Activated T-helper 1 cell treated with anti-CD3 and anti-CD28 coated beads, Interleukin-2, amount 50 U/mL, for 16 hours (primary cell): ENCODE measurements at regions not wholly inside any gene's neighbourhood (a gene's known extent, or its start where the extent isn't known, plus 50 kb on each side); places are given as distances from the start of the nearest gene placed in this dataset.
"Not testable (repeated sequence)": the region's sequence is repeated elsewhere in the genome, so short reads cannot be mapped to it uniquely, and the experiment has no call there.

Experiments
- DNase-seq, 2 donors: peaks; one replicate each; pipeline ENCODE4 v3.0.0-alpha.2; 2020; ENCODE audit warnings: low read depth in 1 of 2, low spot score in 1 of 2

GRCh38 chr1:101409102-101409501 lies 172.3 kb downstream of the S1PR1 start:
- no peak for DNase-seq

DNA sequence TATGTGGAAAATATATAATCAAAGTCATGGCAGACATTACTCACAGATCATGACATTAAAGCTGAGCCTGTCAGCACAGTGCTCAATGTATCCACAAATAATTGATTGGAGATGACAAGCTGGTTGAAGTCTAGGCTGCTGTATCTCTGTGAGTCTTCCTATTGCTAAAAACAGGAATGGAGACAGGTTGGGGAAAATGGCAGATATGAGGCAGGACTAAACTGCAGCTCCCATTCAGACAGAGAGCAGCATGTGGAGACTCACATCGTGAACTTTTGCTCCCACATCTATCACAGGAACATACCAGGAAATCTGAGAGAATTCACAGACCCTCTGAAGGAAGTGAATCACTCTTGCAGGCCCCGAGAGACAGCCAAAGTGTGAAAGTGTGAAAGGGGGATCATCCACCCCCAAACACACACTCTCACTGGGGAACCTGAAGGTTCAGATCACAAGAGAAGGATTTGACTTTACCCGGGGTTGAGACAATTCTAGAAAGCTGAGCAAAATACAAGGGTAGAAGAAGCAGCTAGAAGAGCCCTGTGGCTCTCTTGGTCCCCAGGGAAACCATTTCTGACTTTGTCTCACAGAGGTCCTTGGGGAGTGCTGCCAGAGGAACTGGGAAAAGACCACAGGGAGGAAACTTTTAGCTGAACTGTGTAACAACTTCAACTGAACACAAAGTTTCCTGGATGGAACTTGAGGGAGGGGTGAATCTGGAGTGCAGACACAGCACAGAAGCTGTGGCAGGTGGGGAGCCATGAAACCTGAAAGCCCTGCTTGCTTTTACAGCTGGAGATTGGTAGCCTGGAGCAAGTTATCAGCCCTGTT lies 173.4 kb downstream of the S1PR1 start:
- no peak for DNase-seq

DNA sequence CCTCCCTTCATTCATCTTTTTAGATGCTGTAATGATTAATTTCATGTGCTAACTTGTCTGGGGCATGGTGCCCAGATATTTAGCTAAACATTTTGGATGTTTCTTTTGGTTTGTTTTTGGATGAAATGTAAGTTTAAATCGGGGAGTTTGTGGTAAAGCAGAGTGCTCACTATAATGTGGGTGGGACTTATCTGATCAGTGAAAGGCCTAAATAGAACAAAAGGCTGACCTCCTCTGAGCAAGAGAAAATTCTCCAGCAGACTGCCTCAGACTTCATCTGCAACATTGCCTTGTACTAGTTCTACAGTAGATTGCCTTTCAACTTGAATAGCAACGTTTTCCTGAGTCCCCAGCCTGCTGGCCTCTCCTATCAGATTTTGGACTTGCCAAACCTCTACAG lies 183.6 kb downstream of the S1PR1 start:
- DNase-seq = no peak

DNA sequence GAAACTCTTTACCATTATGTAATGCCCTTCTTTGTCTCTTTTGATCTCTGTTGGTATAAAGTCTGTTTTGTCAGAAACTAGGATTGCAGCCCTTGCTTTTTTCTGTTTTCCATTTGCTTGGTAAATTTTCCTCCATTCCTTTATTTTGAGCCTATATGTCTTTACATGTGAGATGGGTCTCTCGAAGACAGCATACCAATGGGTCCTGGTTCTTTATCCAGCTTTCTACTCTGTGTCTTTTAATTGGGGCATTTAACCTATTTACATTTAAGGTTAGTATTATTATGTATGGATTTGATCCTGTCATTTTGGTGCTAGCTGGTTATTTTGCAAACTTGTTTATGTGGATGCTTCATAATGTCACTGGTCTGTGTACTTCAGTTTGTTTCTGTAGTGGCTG lies 191.3 kb downstream of the S1PR1 start:
- DNase-seq = not testable (repeated sequence)

DNA sequence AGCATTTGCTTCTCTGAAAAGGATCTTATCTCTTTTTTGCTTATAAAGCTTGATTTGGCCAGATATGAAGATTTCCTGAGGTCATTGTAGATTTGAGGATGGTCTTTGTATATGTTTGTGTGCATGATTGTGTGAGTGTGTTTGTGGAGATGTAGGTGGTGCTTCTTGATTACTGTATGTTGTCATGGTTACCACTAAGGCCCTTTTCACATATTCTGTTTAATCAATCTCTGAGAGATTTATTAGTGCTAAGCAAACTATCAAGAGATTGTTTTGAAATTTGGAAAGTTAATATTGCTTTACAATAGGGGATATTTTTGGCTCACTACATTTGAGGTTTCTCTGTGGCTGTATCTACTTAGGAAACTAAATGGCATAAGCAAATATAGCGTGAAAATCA lies 191.7 kb downstream of the S1PR1 start:
- no peak for DNase-seq

DNA sequence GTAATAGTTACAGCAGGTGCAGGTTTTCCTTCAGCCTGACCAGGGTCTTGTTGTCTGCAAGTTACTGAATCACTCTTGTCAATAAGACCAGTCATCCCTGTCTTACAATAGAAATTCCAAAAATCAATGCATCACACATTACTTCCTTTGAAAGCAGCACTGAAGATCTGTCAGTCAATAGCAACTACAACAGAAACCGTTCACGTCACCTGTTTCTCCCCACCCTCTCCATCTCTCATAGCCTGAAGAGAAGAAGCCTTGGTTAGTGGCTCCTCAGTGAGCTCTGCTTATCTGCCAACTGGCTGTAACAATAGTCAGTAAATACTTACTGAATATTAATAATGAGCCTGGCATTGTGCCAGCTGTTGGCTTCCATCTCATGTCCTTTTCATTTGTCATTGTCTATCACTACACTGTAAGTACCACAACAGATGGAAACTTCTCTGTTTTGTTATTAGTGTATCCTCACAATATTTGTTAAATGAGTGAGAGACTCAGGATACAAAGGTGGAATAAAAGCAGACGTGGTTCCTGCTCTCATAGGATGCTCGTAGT lies 195.2 kb downstream of the S1PR1 start:
- no peak for DNase-seq

DNA sequence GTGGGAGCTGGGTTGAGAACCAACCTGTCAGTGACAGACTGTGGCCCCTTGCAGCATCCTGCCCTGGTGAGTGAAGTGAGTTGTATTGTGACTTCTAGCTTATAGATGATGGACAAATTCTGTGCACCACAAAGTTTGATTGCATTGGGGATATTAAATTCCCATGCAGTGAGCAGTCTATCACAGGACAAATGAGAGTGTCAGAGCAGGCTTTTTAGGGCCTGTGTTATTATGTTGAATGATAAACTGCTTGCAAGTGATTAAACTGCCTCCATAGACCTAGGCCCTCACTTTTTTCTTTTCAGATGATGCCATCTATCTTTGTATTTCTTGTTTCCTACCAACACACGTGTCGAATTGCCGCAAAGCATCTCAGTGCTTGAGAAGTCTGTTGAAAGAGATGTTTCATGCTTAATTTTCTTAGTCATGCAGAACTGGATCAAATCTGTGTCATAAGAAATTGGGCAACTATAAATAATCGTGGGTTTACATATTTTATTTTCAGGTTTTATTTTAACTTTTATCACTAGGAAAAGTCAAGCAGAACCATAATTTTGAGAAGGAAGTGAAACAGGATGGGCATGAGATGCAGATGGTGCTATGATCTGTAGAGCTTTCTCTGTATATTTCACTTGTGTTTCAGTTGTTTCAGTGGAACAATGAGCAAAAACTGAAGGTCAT lies 199.2 kb downstream of the S1PR1 start:
- DNase-seq = no peak

DNA sequence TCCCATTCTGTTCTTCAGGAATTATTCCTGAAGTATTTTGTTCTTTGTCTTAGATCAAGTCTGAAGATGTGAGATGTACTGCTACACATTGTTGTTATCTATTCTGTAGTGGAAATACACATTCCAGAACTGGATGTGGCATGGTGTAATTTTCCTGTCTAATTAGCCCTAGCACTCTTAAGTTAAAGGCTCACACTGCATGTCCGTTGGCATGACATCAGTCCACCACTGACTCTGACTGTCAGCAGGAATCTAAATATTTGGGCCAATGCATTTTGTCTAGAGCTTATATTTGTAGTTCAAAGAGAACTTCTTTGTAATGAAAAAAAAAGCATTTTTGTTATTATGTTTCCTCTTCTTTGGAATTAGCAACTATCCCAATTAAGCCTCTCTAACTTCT lies 201.0 kb downstream of the S1PR1 start:
- no peak for DNase-seq

DNA sequence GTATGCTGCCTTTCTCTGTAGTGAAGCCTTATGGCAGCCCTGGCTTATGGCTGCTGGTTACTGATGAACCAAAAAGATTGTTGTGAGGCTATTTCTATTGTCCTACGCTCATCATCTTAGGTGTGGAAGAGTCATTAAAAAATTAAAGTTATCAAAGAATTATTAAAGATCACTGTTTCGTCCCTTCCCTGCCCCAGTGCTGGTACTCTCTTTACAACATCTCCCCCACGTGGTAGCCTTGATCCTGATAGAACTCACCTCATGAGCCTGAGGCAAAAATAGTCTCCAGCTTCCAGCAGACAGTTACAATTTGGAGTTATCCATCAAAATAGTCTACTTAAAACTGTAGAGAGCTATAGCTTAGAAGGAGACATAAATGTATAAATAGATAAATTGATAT lies 201.5 kb downstream of the S1PR1 start:
- no peak for DNase-seq

GRCh38 chr1:101440485-101440884 lies 203.7 kb downstream of the S1PR1 start:
- DNase-seq = no peak

GRCh38 chr1:101444381-101444780 lies 207.6 kb downstream of the S1PR1 start:
- no peak for DNase-seq

DNA sequence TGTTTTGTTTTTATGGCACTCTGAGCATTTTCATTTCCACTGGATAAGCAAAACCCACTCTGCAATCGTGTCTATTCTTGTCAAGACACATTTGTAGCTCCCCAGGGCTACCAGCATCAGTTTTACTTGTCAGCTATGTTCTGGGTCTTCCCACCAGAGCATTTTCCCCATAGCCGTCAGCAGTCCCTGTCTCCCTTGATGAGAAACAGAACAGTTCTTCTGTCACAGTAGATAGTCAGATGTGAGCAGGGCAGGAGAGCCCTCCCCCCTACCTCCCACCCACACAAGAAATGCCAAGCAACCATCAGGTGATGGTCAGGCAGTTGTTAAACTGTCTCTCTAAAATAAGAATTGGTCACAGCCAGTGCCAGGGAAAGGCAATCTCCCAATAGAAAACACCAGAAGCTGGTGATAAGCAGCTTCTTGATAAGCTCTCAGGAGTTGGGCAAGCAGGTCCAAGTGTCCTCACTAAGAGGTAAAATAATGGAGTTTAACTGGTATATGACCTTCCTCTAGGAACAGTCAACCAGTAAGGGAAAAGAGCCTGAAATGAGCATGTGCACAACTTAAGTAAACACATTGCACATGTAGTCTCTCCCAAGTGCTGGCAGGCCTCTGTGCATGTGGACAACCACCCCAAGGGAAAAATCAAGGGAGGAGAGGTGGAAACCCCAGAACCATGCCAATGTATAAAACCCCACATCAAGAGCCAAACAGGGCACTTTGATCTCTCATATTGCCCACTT lies 208.2 kb downstream of the S1PR1 start:
- no peak for DNase-seq

GRCh38 chr1:101448018-101448417 lies 211.2 kb downstream of the S1PR1 start:
- no peak for DNase-seq

DNA sequence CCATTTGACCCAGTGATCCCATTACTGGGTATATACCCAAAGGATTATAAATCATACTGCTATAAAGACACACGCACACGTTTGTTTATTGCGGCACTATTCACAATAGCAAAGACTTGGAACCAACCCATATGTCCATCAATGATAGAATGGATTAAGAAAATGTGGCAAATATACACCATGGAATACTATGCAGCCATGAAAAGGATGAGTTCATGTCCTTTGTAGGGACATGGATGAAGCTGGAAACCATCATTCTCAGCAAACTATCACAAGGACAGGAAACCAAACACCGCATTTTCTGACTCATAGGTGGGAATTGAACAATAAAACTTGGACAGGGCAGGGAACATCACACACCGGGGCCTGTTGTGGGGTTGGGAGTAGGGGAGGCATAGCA lies 213.9 kb downstream of the S1PR1 start:
- not testable (repeated sequence) for DNase-seq

DNA sequence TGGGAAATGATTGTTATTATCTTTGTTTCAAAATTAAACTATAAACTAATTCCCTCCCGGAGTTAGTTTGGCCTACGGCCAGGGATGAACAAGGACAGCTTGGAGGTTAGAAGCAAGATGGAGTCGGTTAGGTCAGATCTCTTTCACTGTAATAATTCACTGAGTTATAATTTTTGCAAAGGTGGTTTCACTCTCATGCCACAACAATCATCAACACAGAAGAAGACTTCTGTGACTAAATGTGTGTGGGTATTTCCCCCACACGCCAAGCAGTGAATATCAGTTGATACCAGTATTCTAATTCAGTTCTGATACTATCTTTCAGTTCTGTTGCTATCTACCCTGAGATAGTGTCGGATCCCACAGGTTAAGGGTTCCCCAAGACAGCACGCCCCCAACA lies 215.1 kb downstream of the S1PR1 start:
- DNase-seq = no peak

- DNase-seq = no peak
Measured at GRCh38 chr1:101452825-101453224, 216.0 kb downstream of the S1PR1 start.

- DNase-seq = no peak
Measured at GRCh38 chr1:101453844-101454243, 217.0 kb downstream of the S1PR1 start.

DNA sequence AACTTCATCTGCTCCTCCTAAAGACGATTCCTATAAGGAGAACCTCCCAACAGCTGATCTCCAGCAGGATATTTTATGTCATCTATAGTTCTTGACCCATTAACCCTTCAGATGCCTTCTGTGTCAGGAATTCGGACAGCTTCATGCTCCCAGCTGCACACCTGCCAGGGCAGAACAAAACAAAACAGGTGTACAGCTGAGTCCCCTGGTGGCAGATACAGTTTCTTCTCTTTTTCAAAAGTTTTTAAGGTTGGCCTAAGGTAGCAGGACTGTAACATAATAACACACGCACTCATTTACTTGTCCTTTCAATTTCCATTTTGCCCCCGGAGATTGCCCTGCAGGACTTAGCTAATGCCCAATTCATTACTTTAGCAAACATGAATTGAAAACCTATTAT lies 218.3 kb downstream of the S1PR1 start:
- no peak for DNase-seq

GRCh38 chr1:101460739-101461138 lies 223.9 kb downstream of the S1PR1 start:
- no peak for DNase-seq

- no peak for DNase-seq
Measured at GRCh38 chr1:101463195-101463594, 226.4 kb downstream of the S1PR1 start.

- DNase-seq = no peak
Measured at GRCh38 chr1:101465941-101466340, 229.1 kb downstream of the S1PR1 start.
